A549 (cell line): ENCODE measurements at regions not wholly inside any gene's neighbourhood (a gene's known extent, or its start where the extent isn't known, plus 50 kb on each side); places are given as distances from the start of the nearest gene placed in this dataset.

ENCODE experiments used
- CEBPB ChIP-seq, 2 experiments: fragments of >200 bp in 1 of 2; sonication (Bioruptor Twin) in 1 of 2; formaldehyde crosslinking in 1 of 2; IDR thresholded peaks; 2 replicates each; pipeline ENCODE4 v1.6.1; 2012 to 2016
- CHD2 ChIP-seq: fragments of 150-350 bp; IDR thresholded peaks from 2 replicates; pipeline ENCODE4 v1.6.1; 2014; ENCODE audit warnings: low read length; ENCODE audit not compliant: partially characterized antibody
- CHD4 ChIP-seq: fragments of 200-600 bp; sonication (generic); IDR thresholded peaks from 2 replicates; pipeline ENCODE4 v1.6.1; 2016; ENCODE audit warnings: antibody characterized with exemption, mild to moderate bottlenecking, borderline replicate concordance
- EP300 ChIP-seq, 2 experiments: fragments of >200 bp; sonication (Bioruptor Twin); formaldehyde crosslinking; IDR thresholded peaks; 2 replicates in 1 of 2; 3 replicates in 1 of 2; pipeline ENCODE4 v1.6.1; 2016 to 2017
- FOXS1 ChIP-seq: fragments of 250-450 bp; sonication (Bioruptor Pico); IDR thresholded peaks from 2 replicates; pipeline ENCODE4 v1.5.0; 2020; ENCODE audit warnings: mild to moderate bottlenecking, moderate library complexity
- JUN ChIP-seq, 2 experiments: fragments of >200 bp; sonication (Bioruptor Twin); formaldehyde crosslinking; IDR thresholded peaks; 2 replicates in 1 of 2; 3 replicates in 1 of 2; pipeline ENCODE4 v1.6.1; 2016 to 2017
- JUNB ChIP-seq: fragments of >200 bp; sonication (Bioruptor Twin); formaldehyde crosslinking; IDR thresholded peaks from 2 replicates; pipeline ENCODE4 v1.6.1; 2016
- KDM5A ChIP-seq: fragments of 200-600 bp; sonication (generic); IDR thresholded peaks from 2 replicates; pipeline ENCODE4 v1.6.1; 2016; ENCODE audit warnings: antibody characterized with exemption, mild to moderate bottlenecking
- MAZ ChIP-seq: fragments of 150-350 bp; IDR thresholded peaks from 2 replicates; pipeline ENCODE4 v1.6.1; 2014; ENCODE audit warnings: antibody characterized with exemption, low read depth, low read length, borderline replicate concordance
- MYC ChIP-seq: IDR thresholded peaks from 2 replicates; pipeline ENCODE4 v1.6.1; 2012; ENCODE audit warnings: mild to moderate bottlenecking, inconsistent platforms, low read length, improper control_type of control experiment, borderline replicate concordance
- POLR2A ChIP-seq: IDR thresholded peaks from 2 replicates; pipeline ENCODE4 v1.6.1; 2012; ENCODE audit warnings: mild to moderate bottlenecking, low read length
- USF2 ChIP-seq: fragments of 450-650 bp; IDR thresholded peaks from 2 replicates; pipeline ENCODE4 v1.6.1; 2014; ENCODE audit warnings: antibody characterized with exemption
- TF ChIP-seq, protein P1 (sequence below): fragments of >200 bp; sonication (Bioruptor Twin); formaldehyde crosslinking; IDR thresholded peaks from 3 replicates; pipeline ENCODE4 v1.5.1; 2016
- TF ChIP-seq, protein P2 (sequence below): fragments of 200-600 bp; sonication (generic); IDR thresholded peaks from 2 replicates; pipeline ENCODE4 v1.6.1; 2016; ENCODE audit warnings: antibody characterized with exemption, mild to moderate bottlenecking, moderate library complexity

- TF ChIP-seq CEBPB (IDR thresholded peaks at IDR 0.05): no peak
- TF ChIP-seq POLR2A: no peak
- no peak for TF ChIP-seq EP300 (IDR thresholded peaks at IDR 0.05)
- no peak for TF ChIP-seq CHD2
- no peak for TF ChIP-seq FOXS1 (CRISPR knock-in tag)
- TF ChIP-seq, protein P1, sequence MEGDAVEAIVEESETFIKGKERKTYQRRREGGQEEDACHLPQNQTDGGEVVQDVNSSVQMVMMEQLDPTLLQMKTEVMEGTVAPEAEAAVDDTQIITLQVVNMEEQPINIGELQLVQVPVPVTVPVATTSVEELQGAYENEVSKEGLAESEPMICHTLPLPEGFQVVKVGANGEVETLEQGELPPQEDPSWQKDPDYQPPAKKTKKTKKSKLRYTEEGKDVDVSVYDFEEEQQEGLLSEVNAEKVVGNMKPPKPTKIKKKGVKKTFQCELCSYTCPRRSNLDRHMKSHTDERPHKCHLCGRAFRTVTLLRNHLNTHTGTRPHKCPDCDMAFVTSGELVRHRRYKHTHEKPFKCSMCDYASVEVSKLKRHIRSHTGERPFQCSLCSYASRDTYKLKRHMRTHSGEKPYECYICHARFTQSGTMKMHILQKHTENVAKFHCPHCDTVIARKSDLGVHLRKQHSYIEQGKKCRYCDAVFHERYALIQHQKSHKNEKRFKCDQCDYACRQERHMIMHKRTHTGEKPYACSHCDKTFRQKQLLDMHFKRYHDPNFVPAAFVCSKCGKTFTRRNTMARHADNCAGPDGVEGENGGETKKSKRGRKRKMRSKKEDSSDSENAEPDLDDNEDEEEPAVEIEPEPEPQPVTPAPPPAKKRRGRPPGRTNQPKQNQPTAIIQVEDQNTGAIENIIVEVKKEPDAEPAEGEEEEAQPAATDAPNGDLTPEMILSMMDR: no peak
- TF ChIP-seq JUN (IDR thresholded peaks at IDR 0.05): no peak
- no peak for TF ChIP-seq CHD4
- no peak for TF ChIP-seq KDM5A
- no peak for TF ChIP-seq USF2
- no peak for TF ChIP-seq MAZ
- TF ChIP-seq, protein P2, sequence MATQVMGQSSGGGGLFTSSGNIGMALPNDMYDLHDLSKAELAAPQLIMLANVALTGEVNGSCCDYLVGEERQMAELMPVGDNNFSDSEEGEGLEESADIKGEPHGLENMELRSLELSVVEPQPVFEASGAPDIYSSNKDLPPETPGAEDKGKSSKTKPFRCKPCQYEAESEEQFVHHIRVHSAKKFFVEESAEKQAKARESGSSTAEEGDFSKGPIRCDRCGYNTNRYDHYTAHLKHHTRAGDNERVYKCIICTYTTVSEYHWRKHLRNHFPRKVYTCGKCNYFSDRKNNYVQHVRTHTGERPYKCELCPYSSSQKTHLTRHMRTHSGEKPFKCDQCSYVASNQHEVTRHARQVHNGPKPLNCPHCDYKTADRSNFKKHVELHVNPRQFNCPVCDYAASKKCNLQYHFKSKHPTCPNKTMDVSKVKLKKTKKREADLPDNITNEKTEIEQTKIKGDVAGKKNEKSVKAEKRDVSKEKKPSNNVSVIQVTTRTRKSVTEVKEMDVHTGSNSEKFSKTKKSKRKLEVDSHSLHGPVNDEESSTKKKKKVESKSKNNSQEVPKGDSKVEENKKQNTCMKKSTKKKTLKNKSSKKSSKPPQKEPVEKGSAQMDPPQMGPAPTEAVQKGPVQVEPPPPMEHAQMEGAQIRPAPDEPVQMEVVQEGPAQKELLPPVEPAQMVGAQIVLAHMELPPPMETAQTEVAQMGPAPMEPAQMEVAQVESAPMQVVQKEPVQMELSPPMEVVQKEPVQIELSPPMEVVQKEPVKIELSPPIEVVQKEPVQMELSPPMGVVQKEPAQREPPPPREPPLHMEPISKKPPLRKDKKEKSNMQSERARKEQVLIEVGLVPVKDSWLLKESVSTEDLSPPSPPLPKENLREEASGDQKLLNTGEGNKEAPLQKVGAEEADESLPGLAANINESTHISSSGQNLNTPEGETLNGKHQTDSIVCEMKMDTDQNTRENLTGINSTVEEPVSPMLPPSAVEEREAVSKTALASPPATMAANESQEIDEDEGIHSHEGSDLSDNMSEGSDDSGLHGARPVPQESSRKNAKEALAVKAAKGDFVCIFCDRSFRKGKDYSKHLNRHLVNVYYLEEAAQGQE: no peak
- TF ChIP-seq MYC: no peak
- no peak for TF ChIP-seq JUNB
Observed at GRCh38 chr2:208929139-208929864, 494.5 kb upstream of the MAP2 start.
